Lower lobe of right lung (tissue), 2 donors: ENCODE measurements at regions not wholly inside any gene's neighbourhood (a gene's known extent, or its start where the extent isn't known, plus 50 kb on each side); places are given as distances from the start of the nearest gene placed in this dataset.

Source experiments
- ATAC-seq, 2 donors: fragments of 200-7000 bp; cut with Tn5 transposase; one replicate each; pipeline ENCODE4 v1.9.1; 2020 to 2022; ENCODE audit warnings: mild to moderate bottlenecking in 2 of 2, moderate library complexity in 2 of 2
- DNase-seq: peaks from one replicate; pipeline ENCODE4 v3.0.0-alpha.2; 2020
- H3K27ac ChIP-seq: fragments of 200-600 bp; one replicate; pipeline ENCODE4 v1.8.0; 2022
- H3K27me3 ChIP-seq: fragments of 200-600 bp; one replicate; pipeline ENCODE4 v1.8.0; 2022; ENCODE audit warnings: low read depth
- H3K36me3 ChIP-seq: fragments of 200-600 bp; one replicate; pipeline ENCODE4 v1.8.0; 2022; ENCODE audit warnings: mild to moderate bottlenecking
- H3K4me1 ChIP-seq: fragments of 200-600 bp; one replicate; pipeline ENCODE4 v1.8.0; 2022
- H3K4me3 ChIP-seq: fragments of 200-600 bp; one replicate; pipeline ENCODE4 v1.8.0; 2022; ENCODE audit warnings: mild to moderate bottlenecking
- H3K9me3 ChIP-seq: fragments of 200-600 bp; one replicate; pipeline ENCODE4 v1.8.0; 2022
- CTCF ChIP-seq: fragments of 200-600 bp; IDR thresholded peaks from one replicate; pipeline ENCODE4 v1.8.0; 2022; ENCODE audit warnings: antibody characterized with exemption, mild to moderate bottlenecking
- intact Hi-C: fragments of 100-400 bp; cut with DNase I; formaldehyde crosslinking; loops from one replicate; pipeline ENCODE4 v1.11.0; 2022
- donor health status: DM: no; HTN: yes; CAD: no; lungs with severe emphysema.

GRCh38 chr5:72558046-72558336, 50.8 kb upstream of the ZNF366 start:
- DNase-seq (no peak), ATAC-seq (no peak)
- no peak for TF ChIP-seq CTCF
- H3K36me3 ChIP-seq, result no peaks in the 10 kb centered on the region
- H3K4me1 ChIP-seq, result peaks cover 23% of the 10 kb centered on the region
- H3K27me3 ChIP-seq, result no peaks in the 10 kb centered on the region
- peak overlapping the region; percentile 73 for H3K27ac ChIP-seq
- intact Hi-C loops, result no loop called here
- no peak overlapping the region for H3K4me3 ChIP-seq
- no peaks in the 10 kb centered on the region for H3K9me3 ChIP-seq

- ATAC-seq, result no peak
- TF ChIP-seq CTCF, result no peak
Measured at GRCh38 chr5:72557167-72558045, 50.2 kb upstream of the ZNF366 start.

More at GRCh38 chr5:72557167-72558045, 50.2 kb upstream of the ZNF366 start:
- H3K27ac ChIP-seq, result peak overlapping the region; percentile 73
- DNase-seq, result no peak
- no peaks in the 10 kb centered on the region for H3K9me3 ChIP-seq
- H3K4me1 ChIP-seq, result peaks cover 23% of the 10 kb centered on the region
- intact Hi-C loops, result no loop called here
- H3K36me3 ChIP-seq, result no peaks in the 10 kb centered on the region
- H3K27me3 ChIP-seq, result no peaks in the 10 kb centered on the region
- peak overlapping the region; percentile 54 for H3K4me3 ChIP-seq
